ENCODE measurements at regions not wholly inside any gene's neighbourhood (a gene's known extent, or its start where the extent isn't known, plus 50 kb on each side); places are given as distances from the start of the nearest gene placed in this dataset.

DNA sequence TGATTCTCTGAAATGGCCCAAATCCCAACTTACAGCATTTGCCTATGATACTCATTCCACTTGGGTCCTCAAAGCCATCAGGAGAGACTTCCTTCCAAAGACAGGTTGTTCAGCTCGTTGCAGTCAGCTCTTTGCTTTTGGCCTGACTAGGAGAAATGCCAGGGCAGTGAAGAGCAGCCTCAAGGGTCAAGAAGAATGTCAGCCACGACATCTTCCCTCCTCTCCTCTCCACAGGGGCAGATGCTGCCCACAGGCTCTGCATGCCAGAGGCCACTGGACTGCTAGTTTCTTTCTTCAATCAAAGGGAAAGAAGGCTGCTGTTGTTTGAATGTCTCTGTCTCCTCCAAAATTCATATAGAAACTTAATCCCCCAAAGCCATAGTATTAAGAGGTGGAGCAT, 201.7 kb upstream of the PFN2 start:
- H3K9me3 ChIP-seq (ENCODE audit: control insufficient read depth in 1 of 2, low read length in 2 of 2), result no peaks in the 10 kb centered on the region
- no peak overlapping the region for H3K4me3 ChIP-seq (ENCODE audit: low read depth in 1 of 2, low read length in 2 of 2)
- no peak overlapping the region for H3K27ac ChIP-seq (ENCODE audit: low read length)
- no peaks in the 10 kb centered on the region for H3K36me3 ChIP-seq (ENCODE audit: control insufficient read depth in 1 of 2, insufficient read depth in 2 of 2, low read length in 2 of 2)
- H3K4me1 ChIP-seq (ENCODE audit: control insufficient read depth in 1 of 2, insufficient read depth in 2 of 2, low read length in 2 of 2), result peaks cover 5 to 17% of the 10 kb centered on the region in 2 donors
- no peaks in the 10 kb centered on the region for H3K27me3 ChIP-seq (ENCODE audit: low read depth, low read length)

DNA sequence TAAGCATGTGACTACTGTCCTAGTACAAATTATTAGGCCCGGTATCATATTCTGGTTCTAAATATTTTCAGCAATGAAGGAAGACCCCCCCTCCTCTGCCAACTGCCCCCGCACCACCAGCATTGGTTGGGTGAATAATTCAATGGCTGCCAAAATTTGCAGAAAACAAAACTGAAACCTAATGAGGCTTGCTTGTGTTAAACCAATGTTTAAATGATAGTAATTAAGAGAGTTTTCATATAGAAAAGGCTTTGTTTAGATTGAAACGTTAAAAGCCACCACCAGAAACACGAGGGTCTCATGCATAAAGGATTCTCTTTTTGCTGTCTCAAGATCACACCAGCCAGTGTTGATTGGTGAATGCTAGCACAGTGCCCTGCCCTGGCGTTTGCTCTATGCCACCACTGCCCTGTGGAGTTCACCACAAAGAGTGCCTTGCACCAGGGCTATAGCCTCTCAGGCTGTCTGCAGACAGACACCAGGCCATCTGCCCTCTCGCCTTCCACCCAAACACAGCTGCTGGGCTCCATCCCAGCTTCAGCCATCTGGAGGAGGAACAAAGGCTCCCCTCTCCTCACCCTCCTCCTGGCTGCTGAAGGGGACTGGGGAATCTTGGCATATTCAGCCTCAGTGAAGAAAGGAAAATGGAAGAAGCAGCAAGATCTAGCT, 200.3 kb upstream of the PFN2 start:
- Histone ChIP-seq H3K9me3 (ENCODE audit: control insufficient read depth in 1 of 2, low read length in 2 of 2) (no peaks in the 10 kb centered on the region), H3K36me3 (ENCODE audit: control insufficient read depth in 1 of 2, insufficient read depth in 2 of 2, low read length in 2 of 2) (no peaks in the 10 kb centered on the region), H3K27ac (ENCODE audit: low read length) (no peak overlapping the region), H3K4me3 (ENCODE audit: low read depth in 1 of 2, low read length in 2 of 2) (no peak overlapping the region), H3K27me3 (ENCODE audit: low read depth, low read length) (no peaks in the 10 kb centered on the region), H3K4me1 (ENCODE audit: control insufficient read depth in 1 of 2, insufficient read depth in 2 of 2, low read length in 2 of 2) (peaks cover 5 to 17% of the 10 kb centered on the region in 2 donors)

DNA sequence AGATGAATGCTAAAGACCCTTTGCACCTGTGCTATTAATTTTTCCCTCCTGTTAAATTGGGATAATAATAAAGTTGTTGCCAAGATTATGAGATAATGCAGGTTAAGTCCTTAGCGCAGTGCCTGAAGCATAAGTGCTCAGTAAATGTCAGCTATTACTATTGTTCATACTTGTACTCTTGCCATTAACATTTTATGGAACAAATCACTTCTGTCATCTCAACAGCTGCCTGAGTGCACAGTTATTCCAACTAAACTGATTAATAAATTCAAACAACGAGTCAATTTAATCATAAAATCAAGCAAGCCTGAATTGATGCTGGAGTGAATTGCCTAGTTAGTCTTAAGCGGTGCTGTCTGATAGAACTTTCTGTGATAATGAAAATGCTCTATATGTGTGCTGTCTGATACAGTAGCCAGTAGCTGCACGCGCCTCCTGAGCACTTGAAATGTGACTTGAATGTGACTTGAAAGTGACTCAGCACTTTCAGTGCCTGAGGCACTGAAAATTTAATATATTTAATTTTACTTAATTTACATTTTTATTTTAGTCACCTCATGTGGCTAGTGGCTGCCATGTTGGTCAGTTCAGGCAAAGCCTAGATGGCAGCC, 198.7 kb upstream of the PFN2 start:
- Histone ChIP-seq H3K36me3 (ENCODE audit: control insufficient read depth in 1 of 2, insufficient read depth in 2 of 2, low read length in 2 of 2) (no peaks in the 10 kb centered on the region), H3K4me3 (ENCODE audit: low read depth in 1 of 2, low read length in 2 of 2) (no peak overlapping the region), H3K27ac (ENCODE audit: low read length) (no peak overlapping the region), H3K4me1 (ENCODE audit: control insufficient read depth in 1 of 2, insufficient read depth in 2 of 2, low read length in 2 of 2) (peaks cover 5 to 17% of the 10 kb centered on the region in 2 donors), H3K9me3 (ENCODE audit: control insufficient read depth in 1 of 2, low read length in 2 of 2) (no peaks in the 10 kb centered on the region), H3K27me3 (ENCODE audit: low read depth, low read length) (no peaks in the 10 kb centered on the region)

DNA sequence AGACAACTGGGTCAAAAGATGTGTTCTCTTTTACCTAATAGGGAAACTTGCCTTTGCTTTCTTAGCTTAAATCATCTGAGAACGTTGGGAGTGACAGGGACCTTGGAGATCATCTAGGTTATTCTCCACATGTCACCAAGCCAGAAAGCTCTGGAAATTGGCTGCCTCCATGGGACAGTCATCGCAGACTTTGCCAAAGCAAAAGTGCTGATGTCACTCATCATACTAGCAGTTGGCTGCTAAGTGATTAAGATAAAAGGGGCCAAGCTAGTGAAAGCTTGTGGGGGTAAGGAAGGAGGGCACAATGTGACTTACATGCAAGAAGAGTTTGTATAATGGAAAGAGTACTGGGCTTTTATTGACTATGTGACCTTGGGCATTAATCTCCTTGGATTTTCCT, 198.0 kb upstream of the PFN2 start:
- H3K9me3 ChIP-seq (ENCODE audit: control insufficient read depth in 1 of 2, low read length in 2 of 2), result no peaks in the 10 kb centered on the region
- peaks cover 5 to 17% of the 10 kb centered on the region in 2 donors for H3K4me1 ChIP-seq (ENCODE audit: control insufficient read depth in 1 of 2, insufficient read depth in 2 of 2, low read length in 2 of 2)
- no peaks in the 10 kb centered on the region for H3K36me3 ChIP-seq (ENCODE audit: control insufficient read depth in 1 of 2, insufficient read depth in 2 of 2, low read length in 2 of 2)
- no peak overlapping the region for H3K27ac ChIP-seq (ENCODE audit: low read length)
- H3K4me3 ChIP-seq (ENCODE audit: low read depth in 1 of 2, low read length in 2 of 2), result no peak overlapping the region
- no peaks in the 10 kb centered on the region for H3K27me3 ChIP-seq (ENCODE audit: low read depth, low read length)

DNA sequence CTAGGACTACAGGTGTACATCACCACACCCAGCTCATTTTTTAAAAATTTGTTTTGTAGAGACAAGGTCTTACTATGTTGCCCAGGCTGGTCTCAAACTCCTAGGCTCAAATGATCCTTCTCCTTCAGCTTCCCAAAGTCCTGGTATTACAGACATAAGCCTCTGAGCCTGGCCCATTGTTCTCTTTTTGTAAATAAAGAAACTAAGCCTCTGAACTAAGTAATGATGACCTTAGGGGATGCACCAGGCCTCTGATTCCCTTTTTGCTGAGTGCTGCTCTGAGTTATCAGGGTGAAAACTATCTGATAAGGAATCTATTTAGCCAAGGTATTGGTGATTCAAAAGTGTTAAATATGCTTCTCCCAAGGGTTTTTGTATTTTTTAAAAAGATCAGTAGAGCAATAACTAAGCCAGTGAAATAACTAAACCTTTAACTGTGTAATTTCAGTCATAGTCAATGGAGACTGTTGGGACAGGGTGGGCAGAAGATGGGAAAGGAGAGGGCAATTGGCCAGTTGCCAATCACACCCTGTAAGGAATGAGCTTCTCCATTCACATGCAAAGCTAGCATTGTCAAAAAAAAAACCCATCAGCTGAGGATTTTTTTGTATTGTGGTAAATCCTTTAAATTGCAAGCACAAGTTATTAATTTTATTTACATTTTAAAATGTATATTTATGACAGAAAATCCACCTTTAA, 194.8 kb upstream of the PFN2 start:
- H3K4me3 ChIP-seq (ENCODE audit: low read depth in 1 of 2, low read length in 2 of 2), result no peak overlapping the region
- H3K9me3 ChIP-seq (ENCODE audit: control insufficient read depth in 1 of 2, low read length in 2 of 2), result no peaks in the 10 kb centered on the region
- no peak overlapping the region for H3K27ac ChIP-seq (ENCODE audit: low read length)
- H3K36me3 ChIP-seq (ENCODE audit: control insufficient read depth in 1 of 2, insufficient read depth in 2 of 2, low read length in 2 of 2), result no peaks in the 10 kb centered on the region
- H3K27me3 ChIP-seq (ENCODE audit: low read depth, low read length), result no peaks in the 10 kb centered on the region
- peaks cover 5 to 12% of the 10 kb centered on the region in 2 donors for H3K4me1 ChIP-seq (ENCODE audit: control insufficient read depth in 1 of 2, insufficient read depth in 2 of 2, low read length in 2 of 2)

DNA sequence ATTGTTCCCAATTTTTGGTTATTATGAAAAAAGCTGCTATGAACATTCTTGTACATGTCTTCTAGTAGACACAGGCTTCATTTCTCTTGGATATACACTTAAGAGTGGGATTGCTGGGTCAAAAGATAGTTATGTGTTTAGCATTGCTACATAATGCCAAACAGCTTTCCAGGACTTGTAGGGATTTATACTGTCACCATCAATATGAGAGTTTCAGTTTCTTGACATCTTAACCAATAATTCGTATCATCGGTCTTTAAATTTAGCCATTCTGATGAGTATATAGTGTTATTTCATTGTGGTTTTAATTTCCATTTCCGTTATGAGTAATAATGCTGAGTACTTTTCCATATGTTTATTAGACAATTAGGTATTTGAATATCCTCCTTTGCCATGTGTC, 190.3 kb upstream of the PFN2 start:
- Histone ChIP-seq H3K27ac (ENCODE audit: low read length) (no peak overlapping the region), H3K4me1 (ENCODE audit: control insufficient read depth in 1 of 2, insufficient read depth in 2 of 2, low read length in 2 of 2) (no peaks in the 10 kb centered on the region), H3K9me3 (ENCODE audit: control insufficient read depth in 1 of 2, low read length in 2 of 2) (no peaks in the 10 kb centered on the region), H3K4me3 (ENCODE audit: low read depth in 1 of 2, low read length in 2 of 2) (no peak overlapping the region), H3K27me3 (ENCODE audit: low read depth, low read length) (no peaks in the 10 kb centered on the region), H3K36me3 (ENCODE audit: control insufficient read depth in 1 of 2, insufficient read depth in 2 of 2, low read length in 2 of 2) (no peaks in the 10 kb centered on the region)

DNA sequence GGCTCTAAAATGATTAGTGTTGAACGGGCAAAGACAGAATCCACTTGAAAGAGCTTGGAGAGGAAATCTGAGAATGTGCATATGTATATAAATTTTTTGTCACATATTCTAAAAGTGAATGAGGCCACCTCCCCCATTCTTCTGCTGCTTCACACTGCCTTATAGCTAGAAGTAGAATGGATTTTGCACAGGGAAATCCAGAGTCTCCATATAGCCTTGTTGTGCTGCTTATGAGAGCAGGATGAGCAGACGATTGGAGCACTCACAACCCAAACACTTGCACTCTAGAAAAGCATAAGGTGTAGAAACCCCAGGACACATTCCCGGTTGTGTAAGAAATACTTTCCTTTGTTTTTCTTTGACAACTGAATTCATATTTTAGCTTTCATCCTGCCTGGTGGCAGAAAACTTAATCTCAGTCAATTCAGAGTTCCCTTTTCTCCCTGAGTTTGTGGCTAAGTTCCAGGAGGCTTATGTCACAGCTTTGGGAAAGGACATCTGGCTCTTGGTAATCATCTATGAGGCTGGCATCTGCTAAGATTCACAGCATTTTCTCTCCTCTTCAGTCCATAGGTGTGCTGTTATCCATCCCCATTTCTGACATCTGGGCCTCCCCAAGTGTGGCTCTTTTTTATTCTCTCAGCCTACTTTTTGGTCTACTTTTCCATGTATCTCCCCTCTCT, 188.4 kb upstream of the PFN2 start:
- Histone ChIP-seq H3K36me3 (ENCODE audit: control insufficient read depth in 1 of 2, insufficient read depth in 2 of 2, low read length in 2 of 2) (no peaks in the 10 kb centered on the region), H3K27ac (ENCODE audit: low read length) (no peak overlapping the region), H3K4me3 (ENCODE audit: low read depth in 1 of 2, low read length in 2 of 2) (no peak overlapping the region), H3K27me3 (ENCODE audit: low read depth, low read length) (no peaks in the 10 kb centered on the region), H3K9me3 (ENCODE audit: control insufficient read depth in 1 of 2, low read length in 2 of 2) (no peaks in the 10 kb centered on the region), H3K4me1 (ENCODE audit: control insufficient read depth in 1 of 2, insufficient read depth in 2 of 2, low read length in 2 of 2) (no peaks in the 10 kb centered on the region)

DNA sequence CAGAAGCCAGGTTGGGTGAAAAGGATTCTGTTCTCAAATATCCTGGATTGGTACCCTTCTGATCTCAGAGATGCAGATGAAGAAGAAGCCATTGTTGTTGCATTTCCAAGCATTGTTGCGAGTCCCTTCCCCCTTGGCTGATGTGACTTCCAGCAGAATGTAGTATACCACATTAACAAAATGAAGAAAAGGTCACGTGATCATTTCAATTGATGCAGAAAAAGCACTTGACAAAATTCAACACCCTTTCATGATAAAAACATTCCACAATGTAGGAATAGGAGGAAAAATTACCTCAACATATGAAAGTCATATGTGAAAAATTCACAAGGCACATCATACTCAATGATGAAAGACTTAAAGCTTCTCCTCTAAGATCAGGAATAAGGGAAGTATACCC, 181.9 kb upstream of the PFN2 start:
- Histone ChIP-seq H3K27me3 (ENCODE audit: low read depth, low read length) (no peaks in the 10 kb centered on the region), H3K4me3 (ENCODE audit: low read depth in 1 of 2, low read length in 2 of 2) (no peak overlapping the region), H3K36me3 (ENCODE audit: control insufficient read depth in 1 of 2, insufficient read depth in 2 of 2, low read length in 2 of 2) (no peaks in the 10 kb centered on the region), H3K9me3 (ENCODE audit: control insufficient read depth in 1 of 2, low read length in 2 of 2) (peaks cover 0 to 4% of the 10 kb centered on the region in 2 donors), H3K27ac (ENCODE audit: low read length) (no peak overlapping the region), H3K4me1 (ENCODE audit: control insufficient read depth in 1 of 2, insufficient read depth in 2 of 2, low read length in 2 of 2) (peaks cover 0 to 6% of the 10 kb centered on the region in 2 donors)

DNA sequence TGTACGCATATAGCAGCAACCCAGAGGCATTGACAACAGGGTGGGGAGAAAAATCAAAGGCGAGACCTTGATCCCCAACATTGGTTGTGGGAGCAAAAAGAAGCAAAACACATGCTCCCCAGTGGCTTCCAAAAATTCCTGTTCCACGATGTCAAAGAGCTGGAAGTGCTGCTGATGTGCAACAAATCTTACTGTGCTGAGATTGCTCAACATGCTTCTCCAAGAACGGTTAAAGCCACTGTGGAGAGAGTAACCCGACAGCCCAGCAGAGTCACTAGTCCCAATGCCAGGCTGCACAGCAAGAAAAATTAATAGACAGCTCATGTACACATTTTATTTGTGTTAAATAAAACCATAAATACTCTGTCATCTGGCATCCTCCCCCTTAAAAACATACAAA, 179.9 kb upstream of the PFN2 start:
- H3K36me3 ChIP-seq (ENCODE audit: control insufficient read depth in 1 of 2, insufficient read depth in 2 of 2, low read length in 2 of 2), result no peaks in the 10 kb centered on the region
- peaks cover 0 to 4% of the 10 kb centered on the region in 2 donors for H3K9me3 ChIP-seq (ENCODE audit: control insufficient read depth in 1 of 2, low read length in 2 of 2)
- H3K4me3 ChIP-seq (ENCODE audit: low read depth in 1 of 2, low read length in 2 of 2), result no peak overlapping the region
- no peak overlapping the region for H3K27ac ChIP-seq (ENCODE audit: low read length)
- H3K27me3 ChIP-seq (ENCODE audit: low read depth, low read length), result no peaks in the 10 kb centered on the region
- peaks cover 0 to 8% of the 10 kb centered on the region in 2 donors for H3K4me1 ChIP-seq (ENCODE audit: control insufficient read depth in 1 of 2, insufficient read depth in 2 of 2, low read length in 2 of 2)

DNA sequence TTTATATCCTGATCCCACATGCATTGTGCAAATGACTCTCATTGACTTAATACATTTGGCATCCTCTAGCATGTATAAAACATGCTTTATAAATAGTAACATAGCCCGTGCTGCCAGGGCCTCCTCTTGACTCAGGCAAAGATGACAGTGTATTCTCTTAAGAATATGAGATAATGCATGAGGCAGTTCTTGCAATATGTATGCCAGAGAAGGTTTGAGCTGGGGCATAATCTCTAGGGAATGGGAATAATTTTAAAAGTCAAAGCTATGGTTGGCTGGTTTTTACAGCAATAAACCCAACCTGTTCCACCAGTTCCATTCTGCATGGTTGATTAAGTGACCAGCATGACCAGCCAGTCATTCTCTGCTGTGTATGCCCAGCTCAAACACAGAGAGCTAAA, 179.0 kb upstream of the PFN2 start:
- Histone ChIP-seq H3K36me3 (ENCODE audit: control insufficient read depth in 1 of 2, insufficient read depth in 2 of 2, low read length in 2 of 2) (no peaks in the 10 kb centered on the region), H3K27me3 (ENCODE audit: low read depth, low read length) (no peaks in the 10 kb centered on the region), H3K4me1 (ENCODE audit: control insufficient read depth in 1 of 2, insufficient read depth in 2 of 2, low read length in 2 of 2) (peaks cover 0 to 8% of the 10 kb centered on the region in 2 donors), H3K27ac (ENCODE audit: low read length) (peak overlapping the region; percentile 19), H3K4me3 (ENCODE audit: low read depth in 1 of 2, low read length in 2 of 2) (no peak overlapping the region), H3K9me3 (ENCODE audit: control insufficient read depth in 1 of 2, low read length in 2 of 2) (peaks cover 0 to 4% of the 10 kb centered on the region in 2 donors)

DNA sequence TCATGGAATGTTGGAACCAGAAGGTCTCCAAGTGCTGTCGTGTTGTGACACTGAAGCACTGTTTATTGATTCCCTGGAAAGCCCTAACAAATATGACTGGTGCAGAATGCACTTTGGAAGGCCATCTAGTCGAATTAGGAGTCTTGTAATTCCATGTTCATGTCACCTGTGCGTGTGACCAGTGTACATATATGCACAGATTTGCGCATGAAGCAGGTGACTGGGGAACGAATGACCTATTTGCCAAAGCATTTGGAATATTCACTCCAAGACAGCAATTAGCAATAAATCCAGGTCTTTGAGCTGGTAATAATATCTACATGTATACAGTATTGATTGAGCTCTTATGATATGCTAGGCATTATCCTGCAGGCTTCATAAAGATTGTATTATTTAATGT, 177.5 kb upstream of the PFN2 start:
- Histone ChIP-seq H3K9me3 (ENCODE audit: control insufficient read depth in 1 of 2, low read length in 2 of 2) (peaks cover 0 to 4% of the 10 kb centered on the region in 2 donors), H3K27me3 (ENCODE audit: low read depth, low read length) (no peaks in the 10 kb centered on the region), H3K27ac (ENCODE audit: low read length) (peak overlapping the region; percentile 76), H3K4me3 (ENCODE audit: low read depth in 1 of 2, low read length in 2 of 2) (no peak overlapping the region), H3K36me3 (ENCODE audit: control insufficient read depth in 1 of 2, insufficient read depth in 2 of 2, low read length in 2 of 2) (no peaks in the 10 kb centered on the region), H3K4me1 (ENCODE audit: control insufficient read depth in 1 of 2, insufficient read depth in 2 of 2, low read length in 2 of 2) (peaks cover 0 to 8% of the 10 kb centered on the region in 2 donors)

All from muscle layer of duodenum (tissue), 2 donors.